NCI-H2081 (cell line): ENCODE measurements at regions not wholly inside any gene's neighbourhood (a gene's known extent, or its start where the extent isn't known, plus 50 kb on each side); places are given as distances from the start of the nearest gene placed in this dataset.
A peak's percentile ranks its signal among the peaks of the same experiment; 100 is the strongest.

Experiments
- DNase-seq, 2 experiments: peaks; one replicate each; lab custom pipeline; 2025; lab: John Stamatoyannopoulos, UW

- DNase-seq, result no peak
Measured at GRCh38 chr2:31469648-31470047, 55.1 kb upstream of the XDH start.

GRCh38 chr2:31467426-31467825 is 52.9 kb upstream of the XDH start:
- peak; percentile 43 to 73 for DNase-seq
